ENCODE measurements at regions not wholly inside any gene's neighbourhood (a gene's known extent, or its start where the extent isn't known, plus 50 kb on each side); places are given as distances from the start of the nearest gene placed in this dataset.
A peak's percentile ranks its signal among the peaks of the same experiment; 100 is the strongest.
"Not testable (repeated sequence)": the region's sequence is repeated elsewhere in the genome, so short reads cannot be mapped to it uniquely, and the experiment has no call there.

- DNase-seq = no peak
These were observed 243.3 kb upstream of the FOXK1 start for GRCh38 chr7:4438723-4439245.

- no peak for DNase-seq
These were observed 242.7 kb upstream of the FOXK1 start for GRCh38 chr7:4439444-4439843.

- DNase-seq = no peak
These were observed 238.0 kb upstream of the FOXK1 start for GRCh38 chr7:4444106-4444505.

- DNase-seq = no peak
These were observed 236.3 kb upstream of the FOXK1 start for GRCh38 chr7:4445777-4446176.

- no peak for DNase-seq
These were observed 232.8 kb upstream of the FOXK1 start for GRCh38 chr7:4449263-4449662.

GRCh38 chr7:4450483-4450882, 231.6 kb upstream of the FOXK1 start:
- no peak for DNase-seq

GRCh38 chr7:4460597-4460996, 221.5 kb upstream of the FOXK1 start:
- no peak for DNase-seq

GRCh38 chr7:4461531-4461930, 220.6 kb upstream of the FOXK1 start:
- no peak for DNase-seq

GRCh38 chr7:4468320-4469102, 213.6 kb upstream of the FOXK1 start:
- DNase-seq = no peak

- DNase-seq = no peak
These were observed 211.8 kb upstream of the FOXK1 start for GRCh38 chr7:4470246-4470645.

GRCh38 chr7:4472728-4473127, 209.4 kb upstream of the FOXK1 start:
- no peak for DNase-seq

- DNase-seq = peak; percentile 67
These were observed 202.6 kb upstream of the FOXK1 start for GRCh38 chr7:4479367-4480039.

- DNase-seq = not testable (repeated sequence)
These were observed 202.0 kb upstream of the FOXK1 start for GRCh38 chr7:4480131-4480530.

GRCh38 chr7:4483851-4484250, 198.2 kb upstream of the FOXK1 start:
- no peak for DNase-seq

- no peak for DNase-seq
These were observed 197.6 kb upstream of the FOXK1 start for GRCh38 chr7:4484545-4484944.

- DNase-seq = no peak
These were observed 195.2 kb upstream of the FOXK1 start for GRCh38 chr7:4486907-4487306.

GRCh38 chr7:4496911-4497310, 185.2 kb upstream of the FOXK1 start:
- not testable (repeated sequence) for DNase-seq

- no peak for DNase-seq
These were observed 181.3 kb upstream of the FOXK1 start for GRCh38 chr7:4500812-4501211.

- DNase-seq = not testable (repeated sequence)
These were observed 174.2 kb upstream of the FOXK1 start for GRCh38 chr7:4507886-4508285.

GRCh38 chr7:4513450-4513849, 168.6 kb upstream of the FOXK1 start:
- no peak for DNase-seq

- no peak for DNase-seq
These were observed 162.1 kb upstream of the FOXK1 start for GRCh38 chr7:4519819-4520520.

GRCh38 chr7:4523219-4523618, 158.9 kb upstream of the FOXK1 start:
- DNase-seq = no peak

GRCh38 chr7:4523873-4524272, 158.2 kb upstream of the FOXK1 start:
- no peak for DNase-seq

GRCh38 chr7:4525884-4526283, 156.2 kb upstream of the FOXK1 start:
- no peak for DNase-seq

All from hematopoietic multipotent progenitor cell treated with erythropoietin and hydrocortisone succinate and interleukin-3 and kit ligand, for 8 days (in vitro differentiated cells).